T-cell (primary cell): ENCODE measurements at regions not wholly inside any gene's neighbourhood (a gene's known extent, or its start where the extent isn't known, plus 50 kb on each side); places are given as distances from the start of the nearest gene placed in this dataset.

Experiments
- ATAC-seq, 4 experiments: fragments of 200-7000 bp in 3 of 4; fragments of 150-1000 bp in 1 of 4; cut with Tn5 transposase; replicated peaks in 1 of 4; 1 replicate in 3 of 4; 2 replicates in 1 of 4; pipeline ENCODE4 v1.10.0; 2021; ENCODE audit warnings: moderate library complexity in 3 of 4, mild to moderate bottlenecking in 2 of 4, moderate number of reproducible peaks in 1 of 4
- CTCF ChIA-PET, 2 donors: fragments of 300-600 bp; sonication (Branson Sonifier 250); formaldehyde crosslinking; loops; one replicate each; lab custom pipeline; 2022; ENCODE audit warnings: antibody characterized with exemption in 2 of 2; lab: Charles Lee
- POLR2A ChIA-PET, 2 donors: fragments of 300-600 bp; sonication (Branson Sonifier 250); formaldehyde crosslinking; loops; one replicate each; lab custom pipeline; 2022; ENCODE audit warnings: antibody characterized with exemption in 2 of 2; lab: Charles Lee
- DNase-seq, 35 experiments: peaks; one replicate each; pipeline versions ENCODE4 v3.0.0 to v3.0.0-alpha.2; 2013 to 2023
- H3K27ac ChIP-seq: one replicate; pipeline ENCODE4 v1.5.1; 2013; ENCODE audit warnings: low read length
- H3K27me3 ChIP-seq, 2 experiments: replicated peaks in 1 of 2; 1 replicate in 1 of 2; 2 replicates in 1 of 2; pipeline versions ENCODE4 v1.6.1 to v1.7.0; 2013; ENCODE audit warnings: low read length in 1 of 2, mixed read lengths in 1 of 2; ENCODE audit not compliant: control insufficient read depth in 2 of 2, insufficient read depth in 2 of 2; ENCODE audit errors: extremely low read depth in 1 of 2
- H3K36me3 ChIP-seq, 2 donors: 1 replicate in 1 of 2; 2 replicates in 1 of 2; pipeline versions ENCODE4 v1.6.1 to v1.7.0; 2013; ENCODE audit warnings: low read length in 1 of 2; ENCODE audit not compliant: control insufficient read depth in 2 of 2, insufficient read depth in 1 of 2; ENCODE audit errors: extremely low read depth in 1 of 2
- H3K4me1 ChIP-seq, 2 experiments: 1 replicate in 1 of 2; 2 replicates in 1 of 2; pipeline versions ENCODE4 v1.6.1 to v1.7.0; 2013; ENCODE audit warnings: low read length in 2 of 2, mixed read lengths in 1 of 2; ENCODE audit not compliant: insufficient read depth in 2 of 2, control insufficient read depth in 1 of 2; ENCODE audit errors: extremely low read depth in 1 of 2
- H3K4me3 ChIP-seq, 2 donors: 1 replicate in 1 of 2; 2 replicates in 1 of 2; pipeline versions ENCODE4 v1.5.1 to v1.7.0; 2013; ENCODE audit warnings: mild to moderate bottlenecking in 2 of 2, low read length in 1 of 2, moderate library complexity in 1 of 2; ENCODE audit not compliant: control insufficient read depth in 1 of 2; ENCODE audit errors: extremely low read depth in 1 of 2
- H3K9me3 ChIP-seq: 2 replicates; pipeline ENCODE4 v1.7.0; 2013
- H3K27ac Mint-ChIP-seq, 2 donors: one replicate each; pipeline ENCODE4 v1.8.0; 2020 to 2021; ENCODE audit warnings: mild to moderate bottlenecking in 2 of 2, mixed read lengths in 2 of 2
- H3K27me3 Mint-ChIP-seq, 2 donors: one replicate each; pipeline ENCODE4 v1.8.0; 2021 to 2022; ENCODE audit warnings: mixed read lengths in 2 of 2
- H3K36me3 Mint-ChIP-seq: one replicate; pipeline ENCODE4 v1.8.0; 2021; ENCODE audit warnings: mixed read lengths
- H3K4me1 Mint-ChIP-seq, 3 donors: one replicate each; pipeline ENCODE4 v1.8.0; 2020 to 2022; ENCODE audit warnings: mixed read lengths in 3 of 3, mild to moderate bottlenecking in 1 of 3
- H3K4me3 Mint-ChIP-seq, 3 donors: one replicate each; pipeline ENCODE4 v1.8.0; 2020 to 2022; ENCODE audit warnings: mild to moderate bottlenecking in 3 of 3, mixed read lengths in 3 of 3, moderate library complexity in 3 of 3
- H3K9me3 Mint-ChIP-seq, 3 donors: one replicate each; pipeline ENCODE4 v1.8.0; 2020 to 2022; ENCODE audit warnings: mixed read lengths in 3 of 3
- WGBS: methylation state at CpG from one replicate; pipeline ENCODE4 v1.1.5; 2013; ENCODE audit warnings: missing lambda C conversion rate; ENCODE audit not compliant: insufficient coverage; 5-methylcytosine and 5-hydroxymethylcytosine counted together

DNA sequence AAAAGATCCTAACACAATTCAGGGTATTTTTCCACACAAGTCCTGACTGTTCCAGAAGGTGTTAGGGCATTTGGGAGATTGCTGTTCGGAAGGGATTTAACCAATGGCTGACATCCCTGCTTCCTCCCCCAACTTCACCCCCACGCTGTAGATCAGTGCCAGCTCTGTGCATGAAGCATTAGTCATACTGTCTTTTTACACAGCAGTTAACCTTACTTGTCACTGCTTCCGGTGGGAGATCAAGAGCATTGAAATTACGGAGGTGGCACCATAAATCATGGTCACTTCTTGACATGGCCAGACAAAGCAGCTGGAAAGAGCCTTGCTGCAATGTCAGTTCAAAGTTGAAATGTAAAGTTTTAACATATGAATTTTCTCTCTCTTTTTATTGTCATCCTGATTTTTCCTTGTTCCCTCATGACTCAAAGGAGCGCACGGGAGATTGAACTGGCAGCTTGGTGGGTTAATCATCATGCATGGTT lies 70.2 kb downstream of the HRH4 start:
- 47% methylated on average over 3 of the region's 6 CpGs for WGBS

DNA sequence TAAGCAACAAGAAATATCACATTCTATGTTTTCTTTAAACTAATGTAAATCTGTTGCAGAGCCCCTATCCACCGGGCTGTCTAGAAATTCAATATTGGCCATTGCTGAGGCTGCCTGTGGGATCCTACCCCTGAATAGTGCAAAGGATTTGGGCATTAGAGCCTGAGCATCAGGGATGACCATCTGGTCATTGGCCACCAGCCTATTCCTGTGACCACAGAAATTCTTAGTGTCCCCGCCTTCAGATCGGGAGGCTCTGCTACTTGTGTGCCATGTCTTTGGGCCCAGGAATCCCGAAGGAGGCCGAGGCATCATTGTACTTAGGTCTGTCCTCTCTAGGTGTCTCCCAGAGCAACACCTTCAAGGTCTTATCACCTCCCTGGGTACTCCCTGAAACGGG lies 73.8 kb downstream of the HRH4 start:
- ChIA-PET POLR2A (no interaction called here), CTCF (interaction anchor here in 1 of 2 donors (0.8 kb wide), 1 partner anchor 45 kb away, joined by 3 read pairs; no protein-coding TSS in a partner anchor)
- H3K9me3 Mint-ChIP-seq: peaks cover 0 to 5% (median 0%) of the 10 kb centered on the region in 3 donors
- no peak overlapping the region for H3K4me3 Mint-ChIP-seq
- no peak for DNase-seq
- no peak overlapping the region for H3K27ac ChIP-seq
- no peak overlapping the region for H3K4me3 ChIP-seq
- H3K4me1 Mint-ChIP-seq: peaks cover 0 to 5% (median 0%) of the 10 kb centered on the region in 3 donors
- H3K27me3 Mint-ChIP-seq: peaks cover 23 to 40% of the 10 kb centered on the region in 2 donors
- no peaks in the 10 kb centered on the region for H3K4me1 ChIP-seq
- H3K27ac Mint-ChIP-seq: no peak overlapping the region
- H3K27me3 ChIP-seq: peaks cover 0 to 9% of the 10 kb centered on the region in 2 experiments
- H3K9me3 ChIP-seq: no peaks in the 10 kb centered on the region
- WGBS: 86% methylated on average over 2 of the region's 6 CpGs
- no peak for ATAC-seq
- no peaks in the 10 kb centered on the region for H3K36me3 Mint-ChIP-seq
- H3K36me3 ChIP-seq: no peaks in the 10 kb centered on the region

More for the DNA sequence above, 70.2 kb downstream of the HRH4 start:
- H3K36me3 Mint-ChIP-seq: no peaks in the 10 kb centered on the region
- DNase-seq (no peak), ATAC-seq (no peak)
- no peaks in the 10 kb centered on the region for H3K4me1 ChIP-seq
- POLR2A ChIA-PET: no interaction called here
- H3K36me3 ChIP-seq: no peaks in the 10 kb centered on the region
- H3K4me3 ChIP-seq: no peak overlapping the region
- CTCF ChIA-PET: no interaction called here
- H3K9me3 ChIP-seq: no peaks in the 10 kb centered on the region
- H3K4me1 Mint-ChIP-seq: peaks cover 0 to 5% (median 0%) of the 10 kb centered on the region in 3 donors
- H3K27me3 Mint-ChIP-seq: peaks cover 35 to 47% of the 10 kb centered on the region in 2 donors
- H3K27me3 ChIP-seq: peaks cover 0 to 11% of the 10 kb centered on the region in 2 experiments
- H3K9me3 Mint-ChIP-seq: peaks cover 0 to 5% (median 0%) of the 10 kb centered on the region in 3 donors
- no peak overlapping the region for H3K27ac ChIP-seq
- no peak overlapping the region for H3K27ac Mint-ChIP-seq
- no peak overlapping the region for H3K4me3 Mint-ChIP-seq

DNA sequence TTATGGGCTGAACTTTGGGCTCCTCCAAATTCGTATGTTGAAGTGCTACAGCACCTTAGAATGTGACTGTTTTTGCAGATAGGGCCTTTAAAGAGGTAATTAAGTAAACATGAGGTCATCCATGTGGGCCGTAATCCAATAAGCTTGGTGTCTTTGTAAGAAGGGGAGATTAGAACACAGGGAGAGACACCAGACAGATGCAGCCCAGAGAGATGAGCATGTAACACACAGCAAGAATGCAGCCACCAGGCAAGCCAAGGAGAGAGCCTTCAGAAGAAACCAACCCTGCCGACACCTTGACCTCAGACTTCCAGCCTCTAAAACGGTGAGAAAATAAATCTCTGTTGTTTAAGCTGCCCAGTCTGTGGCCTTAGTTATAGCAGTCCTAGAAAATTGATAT lies 74.3 kb downstream of the HRH4 start:
- no peak overlapping the region for H3K27ac Mint-ChIP-seq
- ChIA-PET CTCF (interaction anchor here in 1 of 2 donors (0.8 kb wide), 1 partner anchor 46 kb away, joined by 3 read pairs; no protein-coding TSS in a partner anchor), POLR2A (no interaction called here)
- Histone ChIP-seq H3K4me3 (no peak overlapping the region), H3K4me1 (no peaks in the 10 kb centered on the region), H3K9me3 (no peaks in the 10 kb centered on the region), H3K27ac (no peak overlapping the region), H3K27me3 (peaks cover 0 to 9% of the 10 kb centered on the region in 2 experiments), H3K36me3 (no peaks in the 10 kb centered on the region)
- no peak for ATAC-seq
- H3K9me3 Mint-ChIP-seq: peaks cover 0 to 5% (median 0%) of the 10 kb centered on the region in 3 donors
- peaks cover 0 to 5% (median 0%) of the 10 kb centered on the region in 3 donors for H3K4me1 Mint-ChIP-seq
- H3K4me3 Mint-ChIP-seq: no peak overlapping the region
- no peaks in the 10 kb centered on the region for H3K36me3 Mint-ChIP-seq
- 67% methylated on average over 2 of the region's 4 CpGs for WGBS
- no peak for DNase-seq
- H3K27me3 Mint-ChIP-seq: peaks cover 23 to 37% of the 10 kb centered on the region in 2 donors

DNA sequence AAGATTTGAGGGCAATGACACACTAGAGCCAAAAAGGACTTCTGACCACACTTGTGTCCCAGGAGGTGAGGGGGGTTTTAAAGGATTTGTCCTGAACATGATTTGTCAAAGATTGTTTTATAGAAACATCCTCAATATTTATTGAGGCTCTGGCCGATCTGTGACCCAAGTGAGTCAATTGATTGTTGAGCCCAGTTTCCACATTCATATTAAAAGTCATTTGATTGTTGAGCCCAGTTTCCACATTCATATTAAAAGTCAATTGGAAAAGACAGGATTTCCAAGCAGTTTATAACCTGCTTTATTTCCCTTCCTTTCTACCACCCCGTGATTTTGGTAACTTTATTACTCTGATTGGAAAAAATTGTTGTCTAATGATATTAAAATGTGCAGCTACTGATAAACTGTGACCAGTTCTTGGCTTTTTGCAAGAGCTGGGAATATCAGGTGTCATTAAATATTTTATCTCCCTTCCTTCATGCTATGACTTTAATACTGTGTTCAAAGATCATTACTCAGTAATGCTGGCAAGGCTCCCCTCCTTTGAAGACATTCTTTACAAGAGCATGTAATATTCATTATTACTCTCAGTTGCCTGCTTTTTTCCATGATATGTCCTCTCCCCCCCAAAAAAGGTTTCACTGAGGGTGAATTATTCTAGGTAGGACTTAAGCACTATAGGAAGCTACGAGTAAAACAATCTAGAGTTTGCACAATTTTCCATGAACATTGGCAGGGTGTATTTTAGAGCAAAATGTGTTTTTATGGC lies 75.3 kb downstream of the HRH4 start:
- Histone ChIP-seq H3K36me3 (no peaks in the 10 kb centered on the region), H3K9me3 (no peaks in the 10 kb centered on the region), H3K4me3 (no peak overlapping the region), H3K27me3 (peaks cover 0 to 9% of the 10 kb centered on the region in 2 experiments), H3K4me1 (no peaks in the 10 kb centered on the region), H3K27ac (no peak overlapping the region)
- POLR2A ChIA-PET: no interaction called here
- ATAC-seq (no peak), DNase-seq (no peak)
- CTCF ChIA-PET: no interaction called here
- Mint-ChIP-seq H3K9me3 (peaks cover 0 to 5% (median 0%) of the 10 kb centered on the region in 3 donors), H3K27me3 (peaks cover 18 to 30% of the 10 kb centered on the region in 2 donors), H3K4me1 (no peaks in the 10 kb centered on the region), H3K36me3 (no peaks in the 10 kb centered on the region), H3K27ac (no peak overlapping the region), H3K4me3 (no peak overlapping the region)
- no CpG with 5 or more reads among the region's 3 CpGs for WGBS

DNA sequence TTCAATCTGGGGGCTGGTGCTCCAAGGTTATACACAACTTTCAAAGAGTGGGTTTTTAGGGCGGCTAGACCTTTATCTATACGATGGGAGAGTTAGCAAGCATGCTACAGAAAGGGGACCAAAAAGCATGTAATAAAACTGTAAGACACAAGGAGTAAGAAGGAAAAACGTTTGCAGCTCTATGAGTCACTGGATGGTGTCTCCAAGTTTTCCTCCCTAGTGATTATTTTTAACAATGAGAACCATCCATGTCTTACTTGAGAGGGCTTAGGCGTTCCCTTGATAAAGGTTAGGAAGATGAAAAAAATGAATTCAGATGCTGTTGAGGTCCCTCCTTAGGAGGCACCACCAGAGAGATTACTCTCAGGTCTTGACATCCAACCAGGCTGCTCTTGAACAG lies 75.9 kb downstream of the HRH4 start:
- H3K4me3 Mint-ChIP-seq: no peak overlapping the region
- H3K9me3 Mint-ChIP-seq: peaks cover 0 to 5% (median 0%) of the 10 kb centered on the region in 3 donors
- no peak overlapping the region for H3K27ac Mint-ChIP-seq
- CTCF ChIA-PET: no interaction called here
- H3K4me1 Mint-ChIP-seq: no peaks in the 10 kb centered on the region
- H3K36me3 Mint-ChIP-seq: no peaks in the 10 kb centered on the region
- ATAC-seq (no peak), DNase-seq (no peak)
- POLR2A ChIA-PET: no interaction called here
- H3K9me3 ChIP-seq: no peaks in the 10 kb centered on the region
- H3K27ac ChIP-seq: no peak overlapping the region
- no peaks in the 10 kb centered on the region for H3K4me1 ChIP-seq
- peaks cover 18 to 28% of the 10 kb centered on the region in 2 donors for H3K27me3 Mint-ChIP-seq
- no peak overlapping the region for H3K4me3 ChIP-seq
- no peaks in the 10 kb centered on the region for H3K36me3 ChIP-seq
- peaks cover 0 to 9% of the 10 kb centered on the region in 2 experiments for H3K27me3 ChIP-seq
- WGBS: 88% methylated on average over 2 of the region's 4 CpGs

DNA sequence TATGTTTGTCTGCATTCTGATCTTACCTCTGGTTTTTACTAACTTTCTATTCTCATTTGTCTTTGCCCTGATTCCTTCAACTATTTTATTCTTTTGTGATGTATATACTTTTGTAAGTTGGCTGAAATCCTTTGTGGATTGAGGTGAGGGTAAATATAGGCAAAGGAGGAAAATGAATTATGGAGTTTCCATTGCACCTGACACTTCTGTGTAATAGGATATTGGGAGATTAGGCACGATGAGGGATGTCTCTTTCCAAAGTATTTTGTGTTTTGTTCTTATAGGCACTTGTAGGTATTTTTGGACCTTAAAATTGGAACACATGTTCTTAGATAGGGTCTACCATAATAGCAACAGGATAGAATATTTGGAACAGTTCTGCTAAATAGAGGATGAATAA lies 76.4 kb downstream of the HRH4 start:
- Histone ChIP-seq H3K9me3 (no peaks in the 10 kb centered on the region), H3K4me3 (no peak overlapping the region), H3K27me3 (peaks cover 0 to 9% of the 10 kb centered on the region in 2 experiments), H3K36me3 (no peaks in the 10 kb centered on the region), H3K27ac (no peak overlapping the region), H3K4me1 (no peaks in the 10 kb centered on the region)
- POLR2A ChIA-PET: no interaction called here
- peaks cover 0 to 5% (median 0%) of the 10 kb centered on the region in 3 donors for H3K9me3 Mint-ChIP-seq
- CTCF ChIA-PET: no interaction called here
- DNase-seq (no peak), ATAC-seq (no peak)
- H3K4me3 Mint-ChIP-seq: no peak overlapping the region
- H3K36me3 Mint-ChIP-seq: no peaks in the 10 kb centered on the region
- H3K27me3 Mint-ChIP-seq: peaks cover 18 to 27% of the 10 kb centered on the region in 2 donors
- no CpG with 5 or more reads among the region's 1 CpG for WGBS
- H3K4me1 Mint-ChIP-seq: no peaks in the 10 kb centered on the region
- no peak overlapping the region for H3K27ac Mint-ChIP-seq
